GM12878 (cell line): ENCODE measurements at regions not wholly inside any gene's neighbourhood (a gene's known extent, or its start where the extent isn't known, plus 50 kb on each side); places are given as distances from the start of the nearest gene placed in this dataset.

Source experiments
- ATAC-seq: fragments of 200-7000 bp; cut with Tn5 transposase; 3 replicates; pipeline ENCODE4 v1.9.1; 2020; ENCODE audit warnings: mild to moderate bottlenecking, moderate library complexity
- BruUV-seq: library from RNA; stranded (reverse); fragments of 400-500 nt; replicated peaks from 2 replicates; lab custom pipeline; 2021; lab: Mats Ljungman, UMichigan
- CTCF ChIA-PET: fragments of 300-600 bp; sonication (Branson Sonifier 250); formaldehyde crosslinking; extraction: SDS; loops from one replicate; lab custom pipeline; 2021; ENCODE audit warnings: inconsistent platforms; lab: Yijun Ruan, JAX
- POLR2A ChIA-PET: fragments of 350-600 bp; formaldehyde crosslinking; extraction: SDS; loops from one replicate; lab custom pipeline; 2021; ENCODE audit warnings: inconsistent platforms; lab: Charles Lee
- RAD21 ChIA-PET: fragments of 300-600 bp; sonication (Branson Sonifier 250); formaldehyde crosslinking; loops from one replicate; lab custom pipeline; 2023; ENCODE audit warnings: antibody characterized with exemption; ENCODE audit not compliant: unreplicated experiment; lab: Charles Lee
- SMC1A ChIA-PET: fragments of 300-600 bp; sonication (Branson Sonifier 250); formaldehyde crosslinking; loops from one replicate; lab custom pipeline; 2023; ENCODE audit not compliant: unreplicated experiment, uncharacterized antibody; lab: Charles Lee
- DNase-seq: peaks from one replicate; pipeline ENCODE4 v3.0.0-alpha.2; 2011; ENCODE audit warnings: low read depth, low spot score
- FAIRE-seq: peaks from 3 replicates; lab custom pipeline; 2011; peaks lifted over from hg19 to GRCh38; lab: Jason Lieb, UNC
- H2AFZ ChIP-seq: 2 replicates; pipeline ENCODE4 v1.6.0; 2011; ENCODE audit warnings: low read depth, low read length, control low read depth; ENCODE audit not compliant: control insufficient read depth
- H3K27ac ChIP-seq: 2 replicates; pipeline ENCODE4 v1.5.1; 2011; ENCODE audit warnings: control low read depth; ENCODE audit not compliant: control insufficient read depth, insufficient read depth
- H3K27me3 ChIP-seq, 2 experiments: replicated peaks in 1 of 2; 2 replicates each; pipeline versions ENCODE4 v1.6.0 to v1.6.1; 2011; ENCODE audit warnings: low read length in 1 of 2; ENCODE audit not compliant: control insufficient read depth in 2 of 2, insufficient read depth in 2 of 2
- H3K36me3 ChIP-seq, 2 experiments: 2 replicates each; pipeline ENCODE4 v1.5.1; 2011; ENCODE audit warnings: low read length in 1 of 2; ENCODE audit not compliant: control insufficient read depth in 2 of 2, insufficient read depth in 2 of 2
- H3K4me1 ChIP-seq: 2 replicates; pipeline ENCODE4 v1.6.1; 2011; ENCODE audit warnings: mild to moderate bottlenecking, low read length, moderate library complexity, mixed read lengths; ENCODE audit not compliant: control insufficient read depth, insufficient read depth
- H3K4me2 ChIP-seq: 2 replicates; pipeline ENCODE4 v1.6.0; 2011; ENCODE audit warnings: control low read depth; ENCODE audit not compliant: control insufficient read depth, insufficient read depth
- H3K4me3 ChIP-seq: fragments of 200-600 bp; sonication (generic); 2 replicates; pipeline ENCODE4 v1.5.1; 2016
- H3K79me2 ChIP-seq: 2 replicates; pipeline ENCODE4 v1.6.0; 2011; ENCODE audit warnings: low read length; ENCODE audit not compliant: control insufficient read depth, insufficient read depth
- H3K9ac ChIP-seq: 2 replicates; pipeline ENCODE4 v1.8.0; 2011; ENCODE audit warnings: low read length, control low read depth, mixed read lengths; ENCODE audit not compliant: control insufficient read depth, insufficient read depth
- H3K9me3 ChIP-seq: replicated peaks from 3 replicates; pipeline ENCODE4 v1.5.1; 2011; ENCODE audit warnings: mild to moderate bottlenecking, low read length; ENCODE audit not compliant: control insufficient read depth, insufficient read depth
- H4K20me1 ChIP-seq: 2 replicates; pipeline ENCODE4 v1.6.0; 2011; ENCODE audit not compliant: control insufficient read depth, insufficient read depth
- ATF3 ChIP-seq: IDR thresholded peaks from 2 replicates; pipeline ENCODE4 v1.6.1; 2011; ENCODE audit warnings: low read depth, mild to moderate bottlenecking, low read length, moderate library complexity, borderline replicate concordance; ENCODE audit errors: extremely low read depth
- BHLHE40 ChIP-seq, 2 experiments: fragments of 450-650 bp in 1 of 2; IDR thresholded peaks; 2 replicates each; pipeline ENCODE4 v1.6.1; 2011 to 2017; ENCODE audit warnings: low read depth in 2 of 2, borderline replicate concordance in 1 of 2, improper control_type of control experiment in 1 of 2, low read length in 1 of 2, mild to moderate bottlenecking in 1 of 2
- CEBPB ChIP-seq, 2 experiments: fragments of 150-350 bp in 1 of 2; IDR thresholded peaks; 2 replicates each; pipeline ENCODE4 v1.6.1; 2012 to 2014; ENCODE audit warnings: low read depth in 2 of 2, low read length in 2 of 2, borderline replicate concordance in 1 of 2, inconsistent platforms in 1 of 2
- CHD1 ChIP-seq: IDR thresholded peaks from 2 replicates; pipeline ENCODE4 v1.6.1; 2012; ENCODE audit warnings: low read depth, low read length, improper control_type of control experiment
- CHD4 ChIP-seq: fragments of 200-600 bp; sonication (generic); IDR thresholded peaks from 2 replicates; pipeline ENCODE4 v1.6.1; 2016; ENCODE audit warnings: mild to moderate bottlenecking
- ETV6 ChIP-seq, 2 experiments: fragments of 450-650 bp in 1 of 2; IDR thresholded peaks in 1 of 2; conservative IDR thresholded peaks in 1 of 2; 2 replicates each; pipeline ENCODE4 v1.6.1; 2014; ENCODE audit warnings: antibody characterized with exemption in 1 of 2, borderline replicate concordance in 1 of 2, low read depth in 1 of 2, mild to moderate bottlenecking in 1 of 2, moderate library complexity in 1 of 2
- HDAC2 ChIP-seq: fragments of 200-600 bp; sonication (generic); IDR thresholded peaks from 2 replicates; pipeline ENCODE4 v1.6.1; 2017
- HSF1 ChIP-seq: fragments of 150-350 bp; IDR thresholded peaks from 2 replicates; pipeline ENCODE4 v1.6.1; 2014; ENCODE audit warnings: mild to moderate bottlenecking, low read depth, low read length
- JUND ChIP-seq: IDR thresholded peaks from 2 replicates; pipeline ENCODE4 v1.6.1; 2012; ENCODE audit warnings: low read depth, mild to moderate bottlenecking, low read length, improper control_type of control experiment, moderate library complexity
- MEF2B ChIP-seq: fragments of 450-650 bp; IDR thresholded peaks from 2 replicates; pipeline ENCODE4 v1.6.1; 2018; ENCODE audit warnings: mild to moderate bottlenecking, moderate library complexity; ENCODE audit not compliant: partially characterized antibody, poor library complexity, severe bottlenecking
- NRF1 ChIP-seq: conservative IDR thresholded peaks from 2 replicates; pipeline ENCODE4 v1.6.1; 2011; ENCODE audit warnings: mild to moderate bottlenecking, low read depth, low read length, improper control_type of control experiment
- RUNX3 ChIP-seq: IDR thresholded peaks from 2 replicates; pipeline ENCODE4 v1.6.1; 2012; ENCODE audit warnings: low read length, inconsistent platforms
- SREBF1 ChIP-seq: IDR thresholded peaks from 2 replicates; pipeline ENCODE4 v1.6.1; 2012; ENCODE audit warnings: mild to moderate bottlenecking, low read length
- STAT3 ChIP-seq: IDR thresholded peaks from 2 replicates; pipeline ENCODE4 v1.6.1; 2011; ENCODE audit warnings: low read depth, low read length, improper control_type of control experiment
- TCF3 ChIP-seq: IDR thresholded peaks from 2 replicates; pipeline ENCODE4 v1.6.1; 2012; ENCODE audit warnings: low read depth, mild to moderate bottlenecking, low read length, borderline replicate concordance; ENCODE audit not compliant: insufficient read depth
- ZNF24 ChIP-seq: fragments of 450-650 bp; IDR thresholded peaks from 2 replicates; pipeline ENCODE4 v1.6.1; 2017; ENCODE audit warnings: antibody characterized with exemption, mild to moderate bottlenecking
- WGBS: methylation state at CpG from one replicate; pipeline ENCODE4 v1.1.6; 2016; ENCODE audit warnings: low lambda C conversion rate; ENCODE audit not compliant: insufficient replicate concordance, insufficient coverage; ENCODE audit errors: missing lambda C conversion rate; 5-methylcytosine and 5-hydroxymethylcytosine counted together
- in situ Hi-C: fragments of 300-500 bp; cut with MboI; formaldehyde crosslinking; loops from 9 replicates; pipeline ENCODE4 v1.14.3; 2018; ENCODE audit warnings: mixed read lengths
- intact Hi-C: fragments of 100-400 bp; cut with micrococcal nuclease; formaldehyde crosslinking; loops from one replicate; pipeline ENCODE4 v1.14.2; 2022; ENCODE audit not compliant: unreplicated experiment

DNA sequence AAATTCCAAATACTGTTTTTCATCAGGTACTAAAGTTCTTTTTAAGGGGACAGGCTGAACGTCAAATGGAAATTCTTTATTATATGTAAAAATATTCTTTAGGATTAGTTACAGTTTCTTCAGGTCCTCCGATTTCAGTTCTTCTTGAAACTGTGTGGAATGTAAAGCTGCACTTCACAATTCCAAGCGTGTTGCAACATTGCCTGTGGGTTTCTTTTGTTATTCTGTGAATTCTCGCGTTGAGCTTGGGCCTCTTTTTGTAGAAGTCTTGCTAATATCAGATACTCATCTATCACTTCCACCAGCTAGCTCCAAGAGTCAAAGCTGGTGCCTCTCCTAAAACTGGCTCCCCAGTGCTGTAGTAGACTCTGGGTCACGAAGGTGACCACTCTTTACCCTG, 642.6 kb downstream of the METTL4 start:
- BruUV-seq, result no TSS peak
- intact Hi-C loops (no loop called here), in situ Hi-C loops (no loop called here)
- no peak overlapping the region for H3K4me3 ChIP-seq
- 15% methylated on average over 6 of the region's 6 CpGs for WGBS
- ATAC-seq (no peak), DNase-seq (no peak), FAIRE-seq (no peak)
- SMC1A ChIA-PET, result no interaction called here
- H3K27ac ChIP-seq, result no peak overlapping the region
- H3K79me2 ChIP-seq, result no peaks in the 10 kb centered on the region
- H2AFZ ChIP-seq, result no peak overlapping the region
- RAD21 ChIA-PET, result no interaction called here
- no peak for TF ChIP-seq JUND
- TF ChIP-seq CHD4, result no peak
- TF ChIP-seq RUNX3, result no peak
- no peaks in the 10 kb centered on the region; a peak in 1 of 4 replicates for H3K27me3 ChIP-seq
- H3K4me2 ChIP-seq, result no peak overlapping the region
- H3K9ac ChIP-seq, result no peak overlapping the region
- CTCF ChIA-PET, result interaction anchor here (0.6 kb wide), 1 partner anchor 966 kb away, joined by 4 read pairs; no protein-coding TSS in a partner anchor
- H4K20me1 ChIP-seq, result no peaks in the 10 kb centered on the region
- H3K4me1 ChIP-seq, result no peaks in the 10 kb centered on the region
- H3K36me3 ChIP-seq, result no peaks in the 10 kb centered on the region
- POLR2A ChIA-PET, result no interaction called here
- no peaks in the 10 kb centered on the region; the same call in 2 of the 3 replicates for H3K9me3 ChIP-seq

GRCh38 chr18:1929720-1930119, 641.6 kb downstream of the METTL4 start:
- no peak overlapping the region for H3K4me2 ChIP-seq
- in situ Hi-C loops, result no loop called here
- H3K4me1 ChIP-seq, result no peaks in the 10 kb centered on the region
- no peaks in the 10 kb centered on the region; a peak in 1 of 4 replicates for H3K27me3 ChIP-seq
- H3K4me3 ChIP-seq, result no peak overlapping the region
- H3K27ac ChIP-seq, result no peak overlapping the region
- POLR2A ChIA-PET, result no interaction called here
- H2AFZ ChIP-seq, result no peak overlapping the region
- H3K9me3 ChIP-seq, result no peaks in the 10 kb centered on the region; the same call in 2 of the 3 replicates
- H3K9ac ChIP-seq, result no peak overlapping the region
- CTCF ChIA-PET, result no interaction called here
- RAD21 ChIA-PET, result no interaction called here
- no peaks in the 10 kb centered on the region for H4K20me1 ChIP-seq
- FAIRE-seq, result no peak
- DNase-seq, result no peak
- H3K79me2 ChIP-seq, result no peaks in the 10 kb centered on the region
- H3K36me3 ChIP-seq, result no peaks in the 10 kb centered on the region
- no peak for ATAC-seq
- BruUV-seq, result no TSS peak
- 24% methylated on average over 5 of the region's 5 CpGs for WGBS
- SMC1A ChIA-PET, result no interaction called here
- intact Hi-C loops, result no loop called here
- TF ChIP-seq ATF3, result no peak
- TF ChIP-seq CHD4, result no peak
- no peak for TF ChIP-seq ETV6 (conservative IDR thresholded peaks at IDR 0.05 in 1 of 2, IDR thresholded peaks at IDR 0.05 in 1 of 2; ENCODE audit: borderline replicate concordance in 1 of 2, low read depth in 1 of 2)
- TF ChIP-seq HDAC2, result no peak
- no peak for TF ChIP-seq STAT3
- no peak for TF ChIP-seq CHD1
- TF ChIP-seq NRF1, result no peak
- no peak for TF ChIP-seq MEF2B
- no peak for TF ChIP-seq CEBPB (IDR thresholded peaks at IDR 0.05; ENCODE audit: borderline replicate concordance in 1 of 2, low read depth in 2 of 2, low read length in 2 of 2)
- no peak for TF ChIP-seq TCF3
- no peak for TF ChIP-seq BHLHE40 (IDR thresholded peaks at IDR 0.05; ENCODE audit: borderline replicate concordance in 1 of 2, low read depth in 2 of 2, low read length in 1 of 2)
- no peak for TF ChIP-seq ZNF24
- no peak for TF ChIP-seq SREBF1
- TF ChIP-seq HSF1, result no peak
